Caki2 (cell line): ENCODE measurements at regions not wholly inside any gene's neighbourhood (a gene's known extent, or its start where the extent isn't known, plus 50 kb on each side); places are given as distances from the start of the nearest gene placed in this dataset.
"Not testable (repeated sequence)": the region's sequence is repeated elsewhere in the genome, so short reads cannot be mapped to it uniquely, and the experiment has no call there.

Experiments
- DNase-seq: peaks from one replicate; pipeline ENCODE4 v3.0.0-alpha.2; 2015; ENCODE audit warnings: low read depth
- in situ Hi-C: cut with HindIII; loops from 2 replicates; pipeline ENCODE4 v1.10.0; 2016; ENCODE audit warnings: low sequenced_read_pairs, low pct_unique_long_range_greater_than_20kb, mixed read lengths

DNA sequence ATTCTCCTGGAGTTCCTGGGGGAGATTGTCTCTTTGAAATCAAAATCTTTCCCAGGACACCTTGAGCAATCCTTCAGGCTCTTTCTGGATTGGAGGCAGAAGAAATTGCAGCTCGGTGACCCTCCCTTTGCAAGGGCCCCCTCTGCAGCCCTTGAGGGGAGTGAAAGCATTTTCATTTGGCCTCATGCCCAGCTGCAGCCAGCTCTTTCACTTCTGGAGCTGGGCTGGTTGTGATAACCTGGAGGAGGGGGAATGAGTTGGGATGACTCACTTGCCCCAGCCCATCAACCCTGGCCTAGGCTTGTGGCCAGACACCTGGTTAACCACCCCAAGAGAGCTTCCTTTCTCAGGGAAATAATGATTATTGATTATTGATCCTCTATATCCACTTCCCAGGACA is 129.7 kb downstream of the POTEG start:
- in situ Hi-C loops, DNase-seq: not testable (repeated sequence)

DNA sequence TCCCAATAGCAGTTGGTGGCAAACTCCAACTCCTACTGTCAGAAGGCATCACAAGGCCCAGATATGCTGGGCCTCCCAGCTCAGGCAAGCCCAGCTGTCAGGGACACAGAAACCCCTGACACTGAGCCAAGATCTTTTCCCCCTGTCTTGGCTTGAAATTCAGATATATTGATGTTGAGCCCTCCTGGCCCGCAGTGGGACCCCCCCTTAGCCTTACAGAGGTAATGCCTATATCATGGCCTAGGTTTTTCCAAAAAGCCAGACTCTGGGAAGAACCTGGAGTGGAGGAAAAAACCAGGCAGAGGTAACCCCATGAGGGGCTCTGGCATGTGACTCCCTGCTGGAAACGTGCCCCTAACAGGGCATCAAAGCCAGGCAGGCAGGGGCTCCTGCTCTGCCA is 129.2 kb downstream of the POTEG start:
- in situ Hi-C loops, DNase-seq: not testable (repeated sequence)

DNA sequence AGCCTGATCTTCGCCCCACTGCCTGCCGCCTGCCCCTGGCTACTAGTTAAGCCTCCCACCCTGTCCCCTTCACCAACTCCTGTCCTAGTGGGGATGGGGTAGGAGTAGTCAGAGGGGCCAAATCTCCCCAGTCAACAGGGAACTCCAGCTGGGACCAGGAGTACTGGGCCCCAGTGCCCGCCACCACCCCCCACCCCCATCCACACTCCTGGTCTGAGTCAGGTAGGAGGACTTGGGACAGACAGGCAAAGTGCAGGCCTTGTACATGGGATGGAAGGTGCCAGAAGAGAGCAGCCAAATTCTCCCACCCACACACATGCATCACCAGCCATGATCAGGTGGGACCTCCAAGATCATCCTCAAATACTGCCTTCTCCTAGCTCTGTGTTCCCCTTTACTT is 128.4 kb downstream of the POTEG start:
- in situ Hi-C loops: not testable (repeated sequence)

DNA sequence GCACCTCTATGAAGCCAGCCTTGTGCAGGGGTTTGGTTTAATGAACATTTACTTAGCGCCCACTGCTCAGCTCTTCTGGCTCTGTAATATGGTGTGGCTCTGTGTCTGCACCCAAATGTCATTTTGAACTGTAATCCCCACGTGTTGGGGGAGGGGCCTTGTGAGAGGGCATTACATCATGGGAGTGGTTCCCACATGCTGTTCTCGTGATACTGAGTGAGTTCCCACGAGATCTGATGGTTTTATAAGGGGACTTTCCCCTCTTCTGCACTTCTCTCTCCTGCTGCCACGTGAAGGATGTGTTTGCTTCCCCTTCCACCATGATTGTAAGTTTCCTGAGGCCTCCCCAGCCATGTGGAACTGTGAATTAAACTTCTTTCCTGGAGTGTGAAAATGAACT is 127.7 kb downstream of the POTEG start:
- in situ Hi-C loops, DNase-seq: not testable (repeated sequence)

More for the DNA sequence above, 128.4 kb downstream of the POTEG start:
- DNase-seq: not testable (repeated sequence)

DNA sequence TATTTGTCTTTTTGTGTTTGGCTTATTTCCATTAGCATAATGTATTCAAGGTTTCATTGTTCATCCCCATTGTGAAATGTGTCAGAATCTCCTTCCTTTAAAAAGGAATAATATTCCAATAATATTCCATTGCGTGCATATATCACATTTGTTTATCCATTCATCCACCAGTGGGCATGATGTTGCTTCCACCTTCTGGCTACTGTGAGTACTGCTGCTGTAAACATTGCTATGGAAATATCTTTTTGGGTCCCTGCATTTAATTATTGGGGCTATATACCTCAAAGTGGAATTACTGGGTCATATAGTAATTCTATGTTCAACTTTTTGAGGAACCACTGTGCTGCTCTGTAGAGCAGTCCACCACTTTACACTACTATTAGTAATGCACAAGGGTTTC is 123.1 kb downstream of the POTEG start:
- DNase-seq, in situ Hi-C loops: not testable (repeated sequence)

DNA sequence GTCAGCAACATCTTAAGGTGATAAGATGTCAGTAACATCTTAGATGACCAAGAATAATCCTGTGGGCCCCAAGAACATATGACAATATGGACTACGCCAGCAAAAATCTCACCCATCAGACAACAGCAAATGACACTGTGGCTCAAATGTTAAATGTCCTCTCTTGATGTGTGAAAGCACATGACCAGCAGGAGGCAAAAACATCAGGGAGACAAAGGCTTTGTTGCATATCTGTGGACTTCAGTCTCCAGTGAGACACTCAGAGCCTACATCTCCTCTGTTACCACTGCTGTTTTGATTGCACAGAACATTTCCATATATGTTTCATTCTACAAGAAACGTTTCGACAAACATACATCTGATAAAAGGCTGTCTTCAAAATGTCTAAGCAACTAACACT is 103.5 kb downstream of the POTEG start:
- not testable (repeated sequence) for DNase-seq

DNA sequence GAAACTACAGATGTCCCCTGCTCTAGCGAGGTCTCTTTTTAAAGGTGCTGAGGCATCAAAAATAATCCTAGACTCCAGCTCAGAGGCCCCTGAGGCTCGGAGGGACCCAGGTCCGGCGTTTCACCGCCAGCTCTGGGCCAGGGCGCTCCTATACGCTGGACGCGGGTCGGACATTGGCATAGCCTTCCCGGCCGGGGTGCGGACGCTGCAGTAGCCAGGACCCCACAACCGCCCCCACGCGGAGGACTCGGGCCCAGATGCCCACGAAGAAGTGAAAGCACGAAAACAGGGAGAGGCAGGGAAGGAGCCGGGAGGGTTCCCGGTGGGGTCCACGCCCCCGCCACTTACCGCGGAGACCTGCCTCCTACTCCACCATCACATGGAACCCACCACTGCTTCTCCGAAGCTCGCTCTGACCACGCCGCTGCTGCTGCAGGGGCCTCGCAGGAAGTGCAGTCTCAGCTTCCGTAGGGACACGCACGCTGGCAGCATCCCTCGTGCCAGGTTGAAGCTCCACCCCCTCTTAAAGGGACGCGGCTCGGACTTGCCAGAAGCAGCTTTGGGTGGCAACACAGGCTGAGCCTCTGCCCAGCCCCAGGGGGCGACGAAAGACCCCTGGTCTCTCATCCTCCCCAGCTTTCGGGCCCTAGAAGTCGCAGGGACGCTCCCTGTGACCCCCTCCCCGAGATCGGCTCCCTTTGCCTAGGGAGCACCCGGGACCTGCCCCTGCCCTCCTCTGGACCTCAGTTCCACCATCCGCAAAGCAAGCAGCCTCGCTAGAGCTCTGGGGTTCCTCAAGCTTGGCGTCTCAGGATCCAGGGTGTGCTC is 96.7 kb downstream of the POTEG start:
- DNase-seq, in situ Hi-C loops: not testable (repeated sequence)

More for the DNA sequence above, 103.5 kb downstream of the POTEG start:
- in situ Hi-C loops: not testable (repeated sequence)

DNA sequence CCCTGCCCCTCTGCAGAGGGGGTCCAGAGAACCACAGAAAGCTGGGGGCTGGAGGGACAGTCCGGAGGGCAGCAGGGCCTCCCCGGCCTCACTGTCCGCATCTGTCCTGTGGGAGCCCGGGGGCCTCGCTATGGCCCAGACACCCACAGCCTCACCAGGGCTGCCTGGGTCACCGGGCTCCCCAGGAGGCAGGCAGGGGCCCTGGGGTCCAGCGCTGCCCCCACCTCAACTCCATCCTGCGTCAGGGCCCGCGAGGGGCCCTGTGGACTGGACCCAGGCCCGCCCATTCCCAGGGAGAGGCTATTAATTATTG is 96.1 kb downstream of the POTEG start:
- DNase-seq, in situ Hi-C loops: not testable (repeated sequence)

DNA sequence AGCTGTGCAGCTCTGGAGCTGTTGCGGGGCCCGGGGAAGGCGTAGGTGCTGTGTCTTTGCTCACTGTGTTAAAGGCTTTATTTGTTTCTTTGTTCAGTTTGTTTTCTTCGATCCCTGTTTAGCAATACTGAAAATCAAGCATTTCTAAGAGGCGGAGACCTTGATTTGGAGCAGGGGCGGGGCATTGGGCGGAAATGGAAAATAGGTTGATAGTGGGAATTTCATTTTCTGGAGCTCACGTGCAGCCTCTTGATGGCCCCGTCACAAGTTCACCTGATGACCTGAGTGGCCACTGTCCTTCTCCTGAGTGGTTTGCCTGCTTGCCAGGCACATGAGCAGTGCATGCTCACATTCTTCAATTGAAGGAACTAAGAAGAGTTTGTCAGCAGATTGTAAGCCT is 93.2 kb downstream of the POTEG start:
- in situ Hi-C loops, DNase-seq: not testable (repeated sequence)

DNA sequence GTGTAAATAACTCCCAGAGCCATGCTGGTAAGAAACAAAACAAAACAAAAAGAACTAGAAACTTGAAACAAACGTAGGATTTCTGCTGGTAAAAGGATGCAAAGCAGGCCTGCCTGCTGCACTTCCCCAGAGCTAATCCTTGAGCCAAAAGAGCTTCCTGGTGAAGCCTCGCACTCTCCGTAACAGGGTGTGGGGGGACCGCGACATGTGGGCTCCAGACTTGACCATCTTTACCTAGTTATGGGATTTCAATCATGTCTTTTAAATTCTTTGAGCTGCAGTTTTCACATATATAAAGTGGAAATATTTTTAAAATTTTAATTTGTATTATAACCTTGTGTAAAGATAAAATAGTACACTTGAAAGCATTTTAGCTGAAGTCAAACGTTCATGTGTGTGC is 92.5 kb downstream of the POTEG start:
- in situ Hi-C loops, DNase-seq: not testable (repeated sequence)

DNA sequence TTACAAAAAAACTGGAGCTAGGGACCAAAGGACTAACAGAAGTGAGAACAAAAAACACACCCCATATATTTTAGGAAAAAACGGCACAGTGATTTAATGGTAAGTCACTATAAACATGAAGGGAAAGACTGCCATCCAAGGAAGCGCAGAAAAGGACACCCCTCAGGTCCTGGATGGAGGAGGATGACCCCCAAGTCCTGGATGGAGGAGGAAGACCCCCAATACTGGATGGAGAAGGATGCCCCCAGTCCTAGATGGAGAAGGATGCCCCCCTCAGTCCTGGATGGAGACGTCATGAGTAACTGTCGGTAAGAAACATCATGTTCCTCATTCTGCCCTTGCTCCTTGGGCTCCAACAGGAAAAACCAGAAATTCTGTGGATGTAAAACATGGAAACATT is 89.9 kb downstream of the POTEG start:
- in situ Hi-C loops: not testable (repeated sequence)

DNA sequence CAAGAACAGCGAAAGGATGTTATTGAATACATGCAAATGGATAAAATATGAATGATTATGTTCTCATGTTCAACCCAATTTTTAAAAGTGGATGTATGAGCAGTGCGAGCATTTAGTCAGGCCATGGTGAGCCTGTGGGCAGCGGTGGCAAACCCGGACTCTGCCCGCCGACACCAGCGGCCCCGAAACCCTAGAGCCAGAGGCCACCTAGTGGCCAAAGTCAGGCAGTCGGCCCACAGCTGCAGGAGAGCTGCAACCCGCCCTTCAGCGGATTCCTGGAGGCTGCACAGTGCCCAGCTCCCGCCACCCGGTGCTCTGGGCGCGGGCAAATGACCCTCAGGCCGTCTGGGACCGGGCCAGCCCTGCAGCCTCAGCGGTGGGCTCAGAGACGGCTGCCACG is 89.5 kb downstream of the POTEG start:
- in situ Hi-C loops, DNase-seq: not testable (repeated sequence)

More for the DNA sequence above, 89.9 kb downstream of the POTEG start:
- DNase-seq: not testable (repeated sequence)

DNA sequence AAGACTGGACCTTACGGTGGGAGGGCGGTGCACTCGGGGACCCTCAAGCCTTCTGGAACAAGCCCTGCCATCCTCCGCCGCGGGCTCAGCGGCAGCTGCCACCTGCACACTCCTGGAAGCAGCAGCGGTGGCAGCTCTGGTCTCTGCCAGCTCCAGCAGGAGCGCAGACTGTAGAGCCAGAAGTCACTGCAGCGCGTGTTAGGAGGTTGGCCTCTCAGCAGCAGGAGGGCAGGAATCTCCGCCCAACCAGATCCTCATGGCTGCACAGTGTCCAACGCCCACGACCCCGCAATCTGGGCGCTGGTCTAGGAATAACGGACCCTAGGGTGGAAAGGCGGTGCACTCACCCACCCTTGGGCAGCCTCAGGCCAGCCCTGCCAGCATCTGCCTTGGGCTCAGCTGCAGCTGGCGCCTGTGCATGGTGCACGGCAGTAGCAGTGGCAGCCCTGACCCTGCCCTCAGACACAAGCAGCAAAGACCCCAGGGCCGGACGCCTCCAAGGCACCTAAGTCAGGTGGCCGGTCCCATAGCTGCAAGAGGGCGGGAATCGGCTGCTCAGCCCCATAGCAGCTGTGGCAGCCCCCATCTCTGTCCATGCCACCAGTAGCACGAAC is 88.7 kb downstream of the POTEG start:
- DNase-seq, in situ Hi-C loops: not testable (repeated sequence)

DNA sequence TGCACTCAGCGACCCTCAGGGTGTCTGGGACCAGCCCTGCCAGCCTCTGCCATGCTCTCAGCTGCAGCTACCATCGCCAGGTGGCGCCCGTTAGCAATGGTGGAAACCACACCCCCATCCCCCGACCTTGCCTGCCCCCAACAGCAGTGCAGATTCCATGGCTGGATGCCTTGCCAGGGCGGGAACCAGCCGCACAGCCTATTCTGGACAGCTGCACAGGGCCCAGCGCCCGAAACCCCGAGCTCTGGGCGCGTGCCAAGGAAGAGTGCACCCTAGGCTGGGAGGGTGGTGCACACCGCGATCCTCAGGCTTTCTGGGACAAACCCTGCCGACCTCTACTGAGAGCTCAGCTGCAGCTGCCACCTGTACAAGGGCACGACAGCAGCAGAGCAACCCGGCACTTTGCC is 88.1 kb downstream of the POTEG start:
- in situ Hi-C loops: not testable (repeated sequence)
- DNase-seq: peak; percentile 50

DNA sequence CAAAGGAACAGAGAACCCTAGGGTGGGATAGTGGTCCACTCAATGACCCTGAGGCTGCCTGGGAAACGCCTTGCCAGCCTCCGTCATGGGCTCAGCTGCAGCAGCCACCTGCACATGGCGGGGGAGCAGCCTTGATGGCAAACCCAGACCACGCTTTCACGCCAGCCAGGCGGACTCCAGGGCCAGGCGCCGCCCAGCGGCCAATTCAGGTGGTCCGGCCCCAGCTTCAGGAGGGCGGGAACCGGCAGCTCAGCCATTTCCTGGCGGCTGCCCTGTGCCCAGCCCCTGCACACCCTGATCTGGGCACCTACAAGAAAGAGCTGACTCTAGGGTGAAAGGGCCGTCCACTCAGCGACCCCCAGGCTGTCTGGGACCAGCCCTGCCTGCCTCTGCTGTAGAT is 87.5 kb downstream of the POTEG start:
- in situ Hi-C loops, DNase-seq: not testable (repeated sequence)

DNA sequence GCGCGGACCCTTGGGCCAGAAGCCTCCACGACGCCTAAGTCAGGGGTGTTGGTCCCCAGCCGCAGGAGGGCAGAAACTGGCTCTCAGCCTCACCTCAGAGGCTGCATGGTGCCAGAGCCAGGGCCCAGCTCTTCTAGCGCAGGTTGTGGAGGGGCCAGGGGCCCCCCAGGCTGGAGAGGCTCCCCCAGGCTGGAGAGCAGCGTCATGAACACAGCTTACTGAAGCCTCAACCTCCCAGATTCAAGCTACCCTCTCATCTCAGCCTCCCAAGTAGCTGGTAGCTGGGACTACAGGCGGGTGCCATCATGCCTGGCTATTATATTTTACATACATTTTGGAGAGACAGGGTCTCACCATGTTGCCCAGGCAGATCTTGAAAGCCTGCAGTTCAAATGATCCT is 87.0 kb downstream of the POTEG start:
- in situ Hi-C loops, DNase-seq: not testable (repeated sequence)
